Astrocyte of the cerebellum (primary cell): ENCODE measurements at regions not wholly inside any gene's neighbourhood (a gene's known extent, or its start where the extent isn't known, plus 50 kb on each side); places are given as distances from the start of the nearest gene placed in this dataset.

ENCODE experiments used
- DNase-seq: peaks from one replicate; pipeline ENCODE4 v3.0.0-alpha.2; 2011; ENCODE audit warnings: low read depth
- H3K4me3 ChIP-seq: 2 replicates; pipeline ENCODE4 v1.5.1; 2011; ENCODE audit warnings: mild to moderate bottlenecking, low read depth, low read length, moderate library complexity
- in situ Hi-C: cut with HindIII; loops from 2 replicates; pipeline ENCODE4 v1.10.0; 2017; ENCODE audit warnings: low sequenced_read_pairs
- TF ChIP-seq, protein P1 (sequence below): IDR thresholded peaks from 2 replicates; pipeline ENCODE4 v1.5.1; 2012; ENCODE audit warnings: low read length, low read depth, moderate library complexity, mild to moderate bottlenecking; ENCODE audit errors: missing control alignments

DNA sequence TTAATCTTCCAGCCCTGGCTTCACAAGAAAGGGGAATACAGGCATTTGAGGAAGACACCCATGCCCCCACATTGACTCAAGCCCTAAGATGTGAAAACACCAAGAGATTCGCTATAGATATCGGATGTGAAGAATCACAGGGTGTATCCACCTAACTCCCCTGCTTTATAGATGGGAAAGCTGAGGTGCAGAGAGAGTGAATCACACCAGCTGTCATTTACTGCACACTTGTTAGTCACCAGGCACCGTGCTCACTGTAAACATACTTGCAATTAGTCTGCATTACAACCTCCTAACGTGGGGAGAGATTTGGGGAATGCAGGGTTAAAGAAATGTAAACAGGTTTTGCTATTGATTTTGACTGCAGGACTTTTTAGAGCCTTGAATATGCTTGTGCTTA lies 325.5 kb downstream of the C16orf95 start:
- TF ChIP-seq, protein P1, sequence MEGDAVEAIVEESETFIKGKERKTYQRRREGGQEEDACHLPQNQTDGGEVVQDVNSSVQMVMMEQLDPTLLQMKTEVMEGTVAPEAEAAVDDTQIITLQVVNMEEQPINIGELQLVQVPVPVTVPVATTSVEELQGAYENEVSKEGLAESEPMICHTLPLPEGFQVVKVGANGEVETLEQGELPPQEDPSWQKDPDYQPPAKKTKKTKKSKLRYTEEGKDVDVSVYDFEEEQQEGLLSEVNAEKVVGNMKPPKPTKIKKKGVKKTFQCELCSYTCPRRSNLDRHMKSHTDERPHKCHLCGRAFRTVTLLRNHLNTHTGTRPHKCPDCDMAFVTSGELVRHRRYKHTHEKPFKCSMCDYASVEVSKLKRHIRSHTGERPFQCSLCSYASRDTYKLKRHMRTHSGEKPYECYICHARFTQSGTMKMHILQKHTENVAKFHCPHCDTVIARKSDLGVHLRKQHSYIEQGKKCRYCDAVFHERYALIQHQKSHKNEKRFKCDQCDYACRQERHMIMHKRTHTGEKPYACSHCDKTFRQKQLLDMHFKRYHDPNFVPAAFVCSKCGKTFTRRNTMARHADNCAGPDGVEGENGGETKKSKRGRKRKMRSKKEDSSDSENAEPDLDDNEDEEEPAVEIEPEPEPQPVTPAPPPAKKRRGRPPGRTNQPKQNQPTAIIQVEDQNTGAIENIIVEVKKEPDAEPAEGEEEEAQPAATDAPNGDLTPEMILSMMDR = no peak
- no peak for DNase-seq
- in situ Hi-C loops = no loop called here
- no peak overlapping the region for H3K4me3 ChIP-seq

DNA sequence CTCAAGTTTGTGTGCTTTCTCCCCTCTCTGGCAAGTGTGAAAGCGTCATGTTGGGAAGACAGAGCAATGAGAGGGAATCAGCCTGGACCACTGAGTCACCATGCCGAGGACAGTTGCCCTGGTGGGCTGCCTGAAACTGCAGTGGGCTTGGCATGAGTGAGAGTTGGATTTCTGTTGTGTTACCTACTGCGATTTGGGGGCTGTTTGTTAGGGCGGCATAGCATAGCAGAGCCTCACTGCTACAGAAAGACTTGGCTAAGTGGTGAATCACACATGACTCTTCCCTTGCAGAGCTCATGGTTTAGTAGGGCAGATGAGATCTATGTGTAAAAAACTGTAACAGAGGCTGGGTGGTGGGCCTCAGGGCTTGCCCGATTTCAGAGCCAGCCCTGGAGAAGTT lies 324.6 kb downstream of the C16orf95 start:
- no peak overlapping the region for H3K4me3 ChIP-seq
- no peak for DNase-seq
- in situ Hi-C loops = no loop called here
- TF ChIP-seq, protein P1 = no peak

DNA sequence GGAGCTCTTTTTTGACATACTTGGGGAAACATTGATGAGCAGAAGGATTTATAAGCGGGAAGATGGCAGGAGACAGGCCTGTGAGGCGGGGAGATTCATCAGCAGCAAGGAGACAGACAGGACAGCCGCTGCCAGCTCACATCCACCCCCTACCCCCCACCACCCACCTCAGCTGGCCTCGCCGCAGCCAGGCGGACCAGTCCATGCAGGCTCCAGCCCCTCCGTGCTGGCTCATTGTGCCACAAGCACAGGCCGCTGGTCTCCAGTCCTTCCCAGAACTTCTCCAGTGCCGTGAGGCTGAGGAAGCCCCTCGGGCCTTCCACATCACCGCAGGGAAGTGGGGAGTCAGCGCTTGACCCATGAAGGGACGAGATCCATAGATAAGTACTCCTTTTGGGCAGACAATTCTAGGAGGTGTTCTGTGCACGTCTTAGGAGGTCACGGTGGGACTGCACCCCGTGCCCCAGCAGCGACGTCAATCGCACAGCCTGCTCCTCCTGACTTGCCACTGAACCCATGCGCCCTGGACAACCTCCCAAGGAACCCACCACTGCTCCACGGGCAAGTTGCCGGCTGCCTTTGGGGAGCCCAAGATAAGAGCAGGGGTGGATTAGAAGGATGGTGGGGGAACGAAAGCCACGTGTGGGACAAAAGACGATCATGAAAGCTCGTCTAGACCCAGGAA lies 323.6 kb downstream of the C16orf95 start:
- DNase-seq = no peak
- in situ Hi-C loops = no loop called here
- H3K4me3 ChIP-seq = no peak overlapping the region
- TF ChIP-seq, protein P1 = no peak

DNA sequence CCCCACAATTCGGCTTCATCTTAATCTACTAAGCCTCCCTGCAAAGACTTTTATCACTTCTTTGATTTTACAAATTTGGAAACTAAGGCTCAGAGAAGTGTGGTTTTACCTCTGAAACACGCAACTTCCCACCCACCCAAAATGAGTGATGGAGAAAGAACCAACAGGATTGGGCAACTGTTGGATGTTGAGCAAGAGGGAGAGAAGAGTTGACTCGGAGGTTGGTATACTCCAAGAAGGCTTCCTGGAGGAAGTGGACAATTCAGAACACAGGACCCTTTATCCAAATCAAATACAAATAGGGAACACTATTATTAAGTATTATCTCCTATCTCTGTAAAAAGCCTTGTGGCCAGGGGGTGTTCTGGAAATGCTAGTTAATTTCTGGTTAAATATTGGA lies 323.0 kb downstream of the C16orf95 start:
- TF ChIP-seq, protein P1 = no peak
- DNase-seq = no peak
- H3K4me3 ChIP-seq = no peak overlapping the region
- in situ Hi-C loops = no loop called here

DNA sequence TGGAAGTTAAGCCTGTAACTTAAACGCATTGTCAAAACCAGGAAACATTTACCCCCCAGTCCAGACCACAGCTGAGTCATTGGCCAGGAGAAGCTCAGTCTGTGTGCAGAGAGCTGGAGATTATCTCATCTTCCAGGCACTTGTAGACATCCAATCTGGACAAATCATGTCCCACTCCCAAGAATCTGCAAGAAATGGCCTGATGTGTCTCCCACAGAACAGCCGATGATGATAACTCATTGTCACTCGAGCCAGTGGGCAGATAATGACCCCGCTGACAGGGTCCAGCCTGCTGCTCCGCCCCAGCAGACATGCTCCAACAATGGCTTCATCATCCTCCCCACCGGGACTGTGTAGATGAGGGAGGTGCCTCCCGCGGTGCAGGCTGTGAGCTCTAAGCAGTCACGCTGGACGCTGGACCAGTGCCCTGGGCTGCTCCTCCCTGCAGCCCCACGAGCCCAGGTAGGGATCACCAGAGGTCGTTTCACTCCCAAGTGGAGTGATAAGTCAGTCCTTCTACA lies 322.5 kb downstream of the C16orf95 start:
- DNase-seq = peak; percentile 89
- peak overlapping the region; percentile 9 for H3K4me3 ChIP-seq

DNA sequence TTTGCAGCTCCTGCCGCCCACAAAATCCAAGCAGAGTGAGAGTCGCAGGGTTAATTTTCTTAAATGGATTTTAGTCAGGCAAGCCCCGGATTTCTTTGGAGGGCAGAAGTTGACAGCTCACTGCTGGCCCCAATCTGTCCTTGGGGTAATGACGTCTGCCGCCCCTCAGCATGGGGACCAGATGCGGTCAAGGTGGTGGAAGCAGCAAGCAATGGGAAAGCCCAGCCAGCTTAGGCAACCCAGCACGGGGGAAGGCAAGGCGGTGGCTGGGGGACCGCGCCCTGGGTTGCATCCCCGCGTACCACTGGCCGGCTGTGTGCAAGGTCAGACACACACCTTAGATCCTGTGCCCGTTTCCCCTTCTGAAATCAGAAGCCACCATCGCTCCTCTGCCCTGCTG lies 321.7 kb downstream of the C16orf95 start:
- no peak overlapping the region for H3K4me3 ChIP-seq
- in situ Hi-C loops = no loop called here
- TF ChIP-seq, protein P1 = no peak
- no peak for DNase-seq

More for the DNA sequence above, 322.5 kb downstream of the C16orf95 start:
- TF ChIP-seq, protein P1 = no peak
- in situ Hi-C loops = no loop called here

DNA sequence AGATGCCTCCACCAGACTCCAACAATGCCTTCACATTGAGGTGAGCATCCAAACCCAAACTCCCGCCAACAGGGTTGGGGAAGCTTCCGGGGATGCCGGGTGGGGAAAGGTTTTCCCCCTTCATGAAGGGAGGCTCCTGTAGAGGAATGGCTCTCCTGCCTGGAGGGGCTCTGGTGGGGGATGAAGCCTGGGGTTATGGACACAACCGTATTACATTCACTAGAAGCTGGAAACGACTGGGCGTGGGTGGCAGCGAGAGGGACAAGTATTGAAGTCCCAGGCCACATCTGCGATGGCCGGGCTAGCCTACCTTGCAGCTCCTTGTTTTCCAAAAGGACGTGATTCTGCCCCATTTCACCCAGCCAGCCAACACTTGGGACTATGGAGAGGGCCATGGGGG lies 321.1 kb downstream of the C16orf95 start:
- H3K4me3 ChIP-seq = no peak overlapping the region
- in situ Hi-C loops = no loop called here
- no peak for DNase-seq
- TF ChIP-seq, protein P1 = no peak
